ENCODE measurements at regions not wholly inside any gene's neighbourhood (a gene's known extent, or its start where the extent isn't known, plus 50 kb on each side); places are given as distances from the start of the nearest gene placed in this dataset.

- intact Hi-C loops (cut with micrococcal nuclease) = no loop called here
These were observed 97.7 kb upstream of the CCDC196 start for GRCh38 chr14:66388516-66388915.

- intact Hi-C loops (cut with micrococcal nuclease) = no loop called here
These were observed 96.7 kb upstream of the CCDC196 start for GRCh38 chr14:66389481-66389880.

- intact Hi-C loops (cut with micrococcal nuclease) = no loop called here
These were observed 90.9 kb upstream of the CCDC196 start for GRCh38 chr14:66395300-66395699.

- intact Hi-C loops (cut with micrococcal nuclease) = no loop called here
These were observed 90.0 kb upstream of the CCDC196 start for GRCh38 chr14:66396164-66396563.

- intact Hi-C loops (cut with micrococcal nuclease) = no loop called here
These were observed 87.7 kb upstream of the CCDC196 start for GRCh38 chr14:66398437-66398836.

- intact Hi-C loops (cut with micrococcal nuclease) = loop anchor here (2.0 kb wide), 1 partner anchor 43 kb away; no protein-coding TSS in a partner anchor
These were observed 84.6 kb upstream of the CCDC196 start for GRCh38 chr14:66401449-66402095.

GRCh38 chr14:66403183-66403582 is 83.0 kb upstream of the CCDC196 start:
- intact Hi-C loops (cut with micrococcal nuclease) = loop anchor here (2.0 kb wide), 1 partner anchor 44 kb away; no protein-coding TSS in a partner anchor

GRCh38 chr14:66404051-66404545 is 82.1 kb upstream of the CCDC196 start:
- intact Hi-C loops (cut with micrococcal nuclease) = no loop called here

GRCh38 chr14:66405158-66405557 is 81.0 kb upstream of the CCDC196 start:
- intact Hi-C loops (cut with micrococcal nuclease) = no loop called here

GRCh38 chr14:66413901-66414300 is 72.3 kb upstream of the CCDC196 start:
- intact Hi-C loops (cut with micrococcal nuclease) = no loop called here

GRCh38 chr14:66414511-66414910 is 71.7 kb upstream of the CCDC196 start:
- intact Hi-C loops (cut with micrococcal nuclease) = no loop called here

GRCh38 chr14:66420251-66421006 is 65.7 kb upstream of the CCDC196 start:
- intact Hi-C loops (cut with micrococcal nuclease) = no loop called here

- intact Hi-C loops (cut with micrococcal nuclease) = no loop called here
These were observed 63.9 kb upstream of the CCDC196 start for GRCh38 chr14:66421990-66422946.

GRCh38 chr14:66425402-66425801 is 60.8 kb upstream of the CCDC196 start:
- intact Hi-C loops (cut with micrococcal nuclease) = no loop called here

GRCh38 chr14:66426451-66426850 is 59.7 kb upstream of the CCDC196 start:
- intact Hi-C loops (cut with micrococcal nuclease) = no loop called here

- intact Hi-C loops (cut with micrococcal nuclease) = no loop called here
These were observed 53.8 kb upstream of the CCDC196 start for GRCh38 chr14:66432334-66432733.

GRCh38 chr14:66434464-66434863 is 51.7 kb upstream of the CCDC196 start:
- intact Hi-C loops (cut with micrococcal nuclease) = no loop called here

GRCh38 chr14:66435683-66436082 is 50.5 kb upstream of the CCDC196 start:
- intact Hi-C loops (cut with micrococcal nuclease) = no loop called here

Measured in T-helper 2 cell treated with Interferon-gamma antibody and Interleukin-4, amounts not matched to agents 100 ng/mL and 5 ng/mL, for 36 hours (primary cell).